ENCODE measurements at regions not wholly inside any gene's neighbourhood (a gene's known extent, or its start where the extent isn't known, plus 50 kb on each side); places are given as distances from the start of the nearest gene placed in this dataset.

GRCh38 chr6:40197371-40197770, 263.1 kb upstream of the MOCS1 start:
- no peak for ATAC-seq

GRCh38 chr6:40196135-40196518, 261.9 kb upstream of the MOCS1 start:
- DNase-seq (ENCODE audit: low spot score) (no peak), ATAC-seq (no peak)

More at GRCh38 chr6:40197371-40197770, 263.1 kb upstream of the MOCS1 start:
- DNase-seq (ENCODE audit: low spot score), result no peak

GRCh38 chr6:40195428-40196134, 261.3 kb upstream of the MOCS1 start:
- DNase-seq (ENCODE audit: low spot score) (no peak), ATAC-seq (no peak)

GRCh38 chr6:40194447-40195170, 260.3 kb upstream of the MOCS1 start:
- no peak for DNase-seq (ENCODE audit: low spot score)
- no peak for ATAC-seq

- ATAC-seq, result no peak
These were observed 258.3 kb upstream of the MOCS1 start for GRCh38 chr6:40192516-40192915.

GRCh38 chr6:40188931-40189330, 254.7 kb upstream of the MOCS1 start:
- DNase-seq (ENCODE audit: low spot score), result no peak
- no peak for ATAC-seq

More at GRCh38 chr6:40192516-40192915, 258.3 kb upstream of the MOCS1 start:
- no peak for DNase-seq (ENCODE audit: low spot score)

- DNase-seq (ENCODE audit: low spot score) (no peak), ATAC-seq (no peak)
These were observed 253.4 kb upstream of the MOCS1 start for GRCh38 chr6:40187535-40188144.

- ATAC-seq (no peak), DNase-seq (ENCODE audit: low spot score) (no peak)
These were observed 251.2 kb upstream of the MOCS1 start for GRCh38 chr6:40185486-40185885.

- DNase-seq (ENCODE audit: low spot score), result no peak
- ATAC-seq, result no peak
These were observed 249.6 kb upstream of the MOCS1 start for GRCh38 chr6:40183902-40184301.

GRCh38 chr6:40181367-40181766, 247.1 kb upstream of the MOCS1 start:
- DNase-seq (ENCODE audit: low spot score), result no peak
- no peak for ATAC-seq

- ATAC-seq (no peak), DNase-seq (ENCODE audit: low spot score) (no peak)
These were observed 246.0 kb upstream of the MOCS1 start for GRCh38 chr6:40180271-40180670.

GRCh38 chr6:40179496-40179895, 245.2 kb upstream of the MOCS1 start:
- ATAC-seq (no peak), DNase-seq (ENCODE audit: low spot score) (no peak)

GRCh38 chr6:40177598-40177997, 243.3 kb upstream of the MOCS1 start:
- DNase-seq (ENCODE audit: low spot score) (no peak), ATAC-seq (no peak)

GRCh38 chr6:40176152-40176551, 241.9 kb upstream of the MOCS1 start:
- DNase-seq (ENCODE audit: low spot score) (no peak), ATAC-seq (no peak)

- ATAC-seq, result no peak
- DNase-seq (ENCODE audit: low spot score), result no peak
These were observed 238.0 kb upstream of the MOCS1 start for GRCh38 chr6:40172272-40172671.

GRCh38 chr6:40171343-40171742, 237.1 kb upstream of the MOCS1 start:
- ATAC-seq (no peak), DNase-seq (ENCODE audit: low spot score) (no peak)

GRCh38 chr6:40170856-40171255, 236.6 kb upstream of the MOCS1 start:
- DNase-seq (ENCODE audit: low spot score) (no peak), ATAC-seq (no peak)

- no peak for ATAC-seq
- DNase-seq (ENCODE audit: low spot score), result no peak
These were observed 235.6 kb upstream of the MOCS1 start for GRCh38 chr6:40169878-40170277.

- ATAC-seq, result no peak
These were observed 232.7 kb upstream of the MOCS1 start for GRCh38 chr6:40166963-40167362.

GRCh38 chr6:40165036-40165709, 230.9 kb upstream of the MOCS1 start:
- no peak for ATAC-seq
- DNase-seq (ENCODE audit: low spot score), result no peak

More at GRCh38 chr6:40166963-40167362, 232.7 kb upstream of the MOCS1 start:
- no peak for DNase-seq (ENCODE audit: low spot score)

GRCh38 chr6:40164345-40164755, 230.1 kb upstream of the MOCS1 start:
- DNase-seq (ENCODE audit: low spot score) (no peak), ATAC-seq (no peak)
